ENCODE measurements at regions not wholly inside any gene's neighbourhood (a gene's known extent, or its start where the extent isn't known, plus 50 kb on each side); places are given as distances from the start of the nearest gene placed in this dataset.

DNA sequence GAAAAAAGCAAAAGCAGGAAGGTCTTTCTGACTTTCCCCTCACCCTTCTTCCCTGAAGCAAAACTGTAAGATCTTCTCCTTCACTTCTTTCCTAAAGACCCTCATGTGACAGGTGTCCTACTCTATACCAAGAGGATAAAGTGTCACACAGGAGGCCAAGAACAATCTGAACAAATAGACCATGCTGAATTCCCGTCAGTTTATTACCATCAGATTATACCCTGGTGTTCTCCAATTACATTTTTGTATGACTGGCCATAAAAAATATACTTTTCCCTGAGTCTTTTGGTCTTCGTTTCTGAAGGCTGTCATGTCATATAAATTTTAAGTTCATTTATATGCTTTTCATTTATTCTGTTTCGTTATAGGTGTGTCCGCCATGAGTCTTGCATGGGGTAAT is 371.4 kb upstream of the CNTN4 start:
- TF ChIP-seq, protein P1, sequence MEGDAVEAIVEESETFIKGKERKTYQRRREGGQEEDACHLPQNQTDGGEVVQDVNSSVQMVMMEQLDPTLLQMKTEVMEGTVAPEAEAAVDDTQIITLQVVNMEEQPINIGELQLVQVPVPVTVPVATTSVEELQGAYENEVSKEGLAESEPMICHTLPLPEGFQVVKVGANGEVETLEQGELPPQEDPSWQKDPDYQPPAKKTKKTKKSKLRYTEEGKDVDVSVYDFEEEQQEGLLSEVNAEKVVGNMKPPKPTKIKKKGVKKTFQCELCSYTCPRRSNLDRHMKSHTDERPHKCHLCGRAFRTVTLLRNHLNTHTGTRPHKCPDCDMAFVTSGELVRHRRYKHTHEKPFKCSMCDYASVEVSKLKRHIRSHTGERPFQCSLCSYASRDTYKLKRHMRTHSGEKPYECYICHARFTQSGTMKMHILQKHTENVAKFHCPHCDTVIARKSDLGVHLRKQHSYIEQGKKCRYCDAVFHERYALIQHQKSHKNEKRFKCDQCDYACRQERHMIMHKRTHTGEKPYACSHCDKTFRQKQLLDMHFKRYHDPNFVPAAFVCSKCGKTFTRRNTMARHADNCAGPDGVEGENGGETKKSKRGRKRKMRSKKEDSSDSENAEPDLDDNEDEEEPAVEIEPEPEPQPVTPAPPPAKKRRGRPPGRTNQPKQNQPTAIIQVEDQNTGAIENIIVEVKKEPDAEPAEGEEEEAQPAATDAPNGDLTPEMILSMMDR (conservative IDR thresholded peaks at IDR 0.05; ENCODE audit: low read depth, low read length), result no peak
- DNase-seq (ENCODE audit: low read depth), result no peak
- no peak overlapping the region for H3K4me3 ChIP-seq (ENCODE audit: low read length)

DNA sequence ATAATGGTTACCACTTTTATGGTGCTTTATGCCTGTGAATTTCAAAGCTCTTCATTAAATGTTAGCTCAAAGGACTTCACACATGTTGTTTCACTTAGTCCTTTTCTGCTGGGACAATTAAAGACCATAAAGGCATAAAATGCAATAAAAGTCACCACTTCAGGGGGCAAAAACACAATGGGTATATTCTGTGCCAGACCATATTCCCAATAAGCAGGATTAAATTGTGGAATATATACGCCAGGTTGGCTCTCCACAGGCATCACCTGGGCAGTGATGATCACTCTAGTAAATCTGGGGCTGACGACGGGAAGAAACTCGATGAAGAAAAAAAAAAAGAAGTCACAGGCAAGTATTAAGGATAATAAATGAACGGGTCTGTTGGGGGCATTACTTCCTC is 370.2 kb upstream of the CNTN4 start:
- TF ChIP-seq, protein P1 (conservative IDR thresholded peaks at IDR 0.05; ENCODE audit: low read depth, low read length), result no peak
- no peak for DNase-seq (ENCODE audit: low read depth)
- no peak overlapping the region for H3K4me3 ChIP-seq (ENCODE audit: low read length)

DNA sequence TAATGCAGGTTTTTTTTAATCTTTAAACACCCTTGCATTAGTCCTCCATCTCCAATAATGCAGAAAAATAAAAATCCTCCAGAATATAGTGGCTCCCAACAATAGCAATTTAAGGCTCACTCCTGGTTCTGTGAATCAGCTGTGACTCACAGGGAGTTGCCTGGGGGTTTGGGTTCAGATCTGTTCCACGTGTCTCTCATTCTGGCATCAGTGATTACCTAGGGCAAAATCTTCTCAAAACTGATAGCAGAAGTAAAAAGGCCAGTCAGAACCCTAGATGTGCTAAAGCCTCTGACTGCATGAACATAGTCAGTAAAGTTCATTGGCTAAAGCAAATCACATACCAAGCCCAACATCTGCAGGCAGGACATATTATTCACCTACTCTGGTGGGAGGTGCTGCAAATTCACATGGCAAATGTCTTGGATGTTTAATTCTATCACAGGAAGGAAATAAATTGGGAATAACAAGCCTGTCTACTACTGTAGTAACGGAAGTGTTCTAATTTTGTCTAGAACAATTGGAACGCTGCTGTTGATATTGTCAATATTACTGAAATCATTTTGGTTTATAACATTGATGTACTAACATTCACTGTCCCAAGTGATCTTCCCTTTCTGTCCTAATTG is 364.1 kb upstream of the CNTN4 start:
- DNase-seq (ENCODE audit: low read depth), result no peak
- no peak overlapping the region for H3K4me3 ChIP-seq (ENCODE audit: low read length)
- TF ChIP-seq, protein P1 (conservative IDR thresholded peaks at IDR 0.05; ENCODE audit: low read depth, low read length), result no peak

DNA sequence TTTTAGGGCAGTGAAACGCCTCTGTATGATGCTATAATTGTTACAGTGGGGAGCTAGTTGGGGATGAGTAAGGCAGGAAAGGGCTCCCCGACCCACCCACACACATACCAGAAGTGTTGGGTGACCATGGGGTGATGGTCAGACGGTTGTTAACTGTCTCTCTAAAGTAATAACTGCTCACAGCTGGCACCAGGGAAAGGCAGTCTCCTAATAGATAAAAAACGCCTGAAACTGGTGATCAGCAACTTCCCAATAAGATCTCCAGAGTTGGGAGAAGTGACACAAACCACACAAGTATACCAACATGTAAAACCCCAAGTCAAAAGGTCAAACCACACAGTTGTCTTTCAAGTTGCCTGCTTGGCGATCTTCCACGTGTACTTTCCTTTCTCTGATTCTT is 346.5 kb upstream of the CNTN4 start:
- no peak for DNase-seq (ENCODE audit: low read depth)
- H3K4me3 ChIP-seq (ENCODE audit: low read length), result no peak overlapping the region
- TF ChIP-seq, protein P1 (conservative IDR thresholded peaks at IDR 0.05; ENCODE audit: low read depth, low read length), result no peak

DNA sequence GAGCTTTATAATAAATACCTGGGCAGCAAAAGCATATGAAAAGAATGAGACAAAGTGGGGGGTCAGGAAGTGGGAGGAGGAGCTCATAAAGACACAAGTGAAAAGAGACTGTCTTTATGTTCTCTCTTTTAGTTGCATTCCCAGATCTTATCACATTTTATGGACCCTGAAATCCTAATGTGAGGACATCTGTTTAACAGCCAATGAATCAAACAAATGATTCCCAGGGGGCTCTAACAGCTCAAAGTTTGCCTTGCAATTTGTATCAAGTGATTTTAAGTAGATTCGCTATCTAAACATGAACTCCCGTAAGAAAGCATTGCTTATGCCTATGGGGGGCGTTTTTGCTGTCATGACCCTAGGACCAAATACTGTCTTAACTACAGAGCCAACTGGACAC is 332.3 kb upstream of the CNTN4 start:
- DNase-seq (ENCODE audit: low read depth), result no peak
- TF ChIP-seq, protein P1 (conservative IDR thresholded peaks at IDR 0.05; ENCODE audit: low read depth, low read length), result no peak
- H3K4me3 ChIP-seq (ENCODE audit: low read length), result no peak overlapping the region

DNA sequence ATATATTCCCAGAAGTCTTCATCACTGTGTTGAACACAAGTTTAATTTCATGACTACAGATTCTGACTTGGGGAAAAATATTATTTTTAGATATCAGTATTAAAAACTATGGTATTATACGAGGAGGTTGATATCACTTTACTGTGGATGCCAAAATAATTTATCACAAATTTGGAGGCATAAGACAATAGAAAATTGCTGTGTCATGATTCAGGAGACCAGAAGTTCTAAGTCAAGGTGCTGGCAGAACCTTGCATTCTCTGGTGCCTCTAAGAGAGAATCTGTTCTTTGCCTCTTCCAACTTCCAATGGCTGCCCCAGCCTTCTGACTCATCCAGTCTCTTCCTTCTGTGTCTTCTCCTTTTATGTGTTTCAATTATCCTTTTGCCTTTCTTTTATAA is 325.0 kb upstream of the CNTN4 start:
- TF ChIP-seq, protein P1 (conservative IDR thresholded peaks at IDR 0.05; ENCODE audit: low read depth, low read length), result no peak
- DNase-seq (ENCODE audit: low read depth), result no peak
- no peak overlapping the region for H3K4me3 ChIP-seq (ENCODE audit: low read length)

DNA sequence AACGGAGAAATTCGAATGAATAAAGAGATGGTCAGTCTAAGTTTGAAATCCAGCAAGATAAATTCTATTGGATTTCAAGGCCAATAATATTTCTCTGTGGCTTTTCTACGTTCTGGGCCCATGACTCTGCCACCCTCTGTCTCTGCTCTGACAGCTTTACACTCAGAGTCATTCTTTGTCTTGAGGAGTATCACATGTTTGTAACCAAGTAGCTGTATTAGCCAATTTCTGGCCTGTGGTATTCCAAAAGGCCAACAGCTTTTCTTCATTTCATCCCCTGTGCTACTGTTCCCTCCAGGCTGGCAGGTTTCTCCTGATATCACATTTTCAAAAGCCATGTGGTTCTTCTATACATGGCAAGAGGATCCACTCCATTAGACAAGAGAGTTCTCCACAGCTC is 324.1 kb upstream of the CNTN4 start:
- H3K4me3 ChIP-seq (ENCODE audit: low read length), result no peak overlapping the region
- TF ChIP-seq, protein P1 (conservative IDR thresholded peaks at IDR 0.05; ENCODE audit: low read depth, low read length), result no peak
- no peak for DNase-seq (ENCODE audit: low read depth)

Data from retinal pigment epithelial cell (primary cell).